PC-9 (cell line): ENCODE measurements at regions not wholly inside any gene's neighbourhood (a gene's known extent, or its start where the extent isn't known, plus 50 kb on each side); places are given as distances from the start of the nearest gene placed in this dataset.

Experiments
- CTCF ChIP-seq: fragments of 200-600 bp; sonication (generic); conservative IDR thresholded peaks from 2 replicates; pipeline ENCODE4 v1.6.1; 2017; ENCODE audit warnings: mixed run types, antibody characterized with exemption, mild to moderate bottlenecking, moderate library complexity
- EZH2 ChIP-seq: fragments of 200-600 bp; sonication (generic); IDR thresholded peaks from 2 replicates; pipeline ENCODE4 v1.8.0; 2017; ENCODE audit warnings: antibody characterized with exemption, low read depth

- TF ChIP-seq CTCF (no peak), EZH2 (no peak)
Observed at GRCh38 chr5:100043475-100043874, 491.7 kb upstream of the FAM174A start.
